ENCODE measurements at regions not wholly inside any gene's neighbourhood (a gene's known extent, or its start where the extent isn't known, plus 50 kb on each side); places are given as distances from the start of the nearest gene placed in this dataset.

DNA sequence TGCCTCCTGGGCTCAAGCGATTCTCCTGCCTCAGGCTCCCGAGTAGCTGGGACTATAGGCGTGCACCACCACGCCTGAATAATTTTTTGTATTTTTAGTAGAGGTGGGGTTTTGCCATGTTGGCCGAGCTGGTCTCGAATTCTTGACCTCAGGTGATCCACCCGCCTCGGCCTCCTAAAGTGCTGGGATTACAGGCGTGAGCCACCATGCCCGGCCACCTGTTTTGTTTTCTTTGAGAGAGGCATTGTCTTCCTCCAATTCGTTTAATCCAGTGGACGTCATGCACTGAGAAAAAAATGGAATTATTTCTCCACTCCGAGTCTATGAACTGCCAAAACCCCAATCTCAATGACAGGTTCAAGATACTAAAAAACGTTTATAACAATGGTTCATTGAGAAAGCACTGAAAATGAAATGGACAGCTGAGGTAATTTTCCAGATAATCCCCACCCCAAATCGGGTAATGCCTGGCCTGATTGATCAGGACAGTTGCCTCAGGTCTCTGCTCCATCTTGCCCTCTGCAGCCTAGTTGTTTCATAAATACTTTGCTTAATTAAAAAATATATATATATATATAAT, 132.7 kb upstream of the PARP11 start:
- no peak for ATAC-seq
- no peak for FAIRE-seq
- no peaks in the 10 kb centered on the region for H3K4me1 ChIP-seq (ENCODE audit: control insufficient read depth, insufficient read depth, low read length)
- no peak overlapping the region for H3K27ac ChIP-seq (ENCODE audit: control insufficient read depth, insufficient read depth)
- intact Hi-C loops (cut with micrococcal nuclease; ENCODE audit: unreplicated experiment) (no loop called here), in situ Hi-C loops (cut with MboI) (no loop called here)
- ChIA-PET POLR2A (interaction anchor here (0.6 kb wide), 1 partner anchor 266 kb away, joined by 3 read pairs; no protein-coding TSS in a partner anchor), RAD21 (ENCODE audit: unreplicated experiment) (interaction anchor here (1.1 kb wide), 1 partner anchor 121 kb away, joined by 3 read pairs; no protein-coding TSS in a partner anchor), SMC1A (ENCODE audit: uncharacterized antibody, unreplicated experiment) (interaction anchor here (1.7 kb wide), 2 partner anchors 9 to 12 kb away, joined by 3 to 7 read pairs; no protein-coding TSS in a partner anchor), CTCF (interaction anchor here (0.7 to 1.8 kb wide), 5 partner anchors 10 to 415 kb away, joined by 3 to 6 read pairs (median 4); no protein-coding TSS in a partner anchor)
- BruUV-seq (replicated peaks), result no TSS peak
- H3K9ac ChIP-seq (ENCODE audit: control insufficient read depth, insufficient read depth, low read length), result no peak overlapping the region
- H3K9me3 ChIP-seq (replicated peaks; ENCODE audit: control insufficient read depth, insufficient read depth, low read length), result no peaks in the 10 kb centered on the region; the same call in 1 of the 3 replicates
- no peak overlapping the region for H2AFZ ChIP-seq (ENCODE audit: control insufficient read depth, low read depth, low read length)
- H3K79me2 ChIP-seq (ENCODE audit: control insufficient read depth, insufficient read depth, low read length), result no peaks in the 10 kb centered on the region
- no peak overlapping the region for H3K4me2 ChIP-seq (ENCODE audit: control insufficient read depth, insufficient read depth)
- H3K36me3 ChIP-seq (ENCODE audit: control insufficient read depth in 2 of 2, insufficient read depth in 2 of 2, low read length in 1 of 2), result no peaks in the 10 kb centered on the region
- no peak for DNase-seq (ENCODE audit: low read depth, low spot score)
- H3K27me3 ChIP-seq (replicated peaks in 1 of 2; ENCODE audit: control insufficient read depth in 2 of 2, insufficient read depth in 2 of 2, low read length in 1 of 2), result peaks cover 0 to 11% of the 10 kb centered on the region in 2 experiments; a peak in 3 of 4 replicates
- no peak overlapping the region for H3K4me3 ChIP-seq
- no peaks in the 10 kb centered on the region for H4K20me1 ChIP-seq (ENCODE audit: control insufficient read depth, insufficient read depth)
- 50% methylated on average over 15 of the region's 15 CpGs for WGBS (ENCODE audit: insufficient coverage, insufficient replicate concordance, low lambda C conversion rate, missing lambda C conversion rate)
- TF ChIP-seq BCL11A (IDR thresholded peaks at IDR 0.05; ENCODE audit: low read depth, low read length), result no peak
- TF ChIP-seq, protein P1, sequence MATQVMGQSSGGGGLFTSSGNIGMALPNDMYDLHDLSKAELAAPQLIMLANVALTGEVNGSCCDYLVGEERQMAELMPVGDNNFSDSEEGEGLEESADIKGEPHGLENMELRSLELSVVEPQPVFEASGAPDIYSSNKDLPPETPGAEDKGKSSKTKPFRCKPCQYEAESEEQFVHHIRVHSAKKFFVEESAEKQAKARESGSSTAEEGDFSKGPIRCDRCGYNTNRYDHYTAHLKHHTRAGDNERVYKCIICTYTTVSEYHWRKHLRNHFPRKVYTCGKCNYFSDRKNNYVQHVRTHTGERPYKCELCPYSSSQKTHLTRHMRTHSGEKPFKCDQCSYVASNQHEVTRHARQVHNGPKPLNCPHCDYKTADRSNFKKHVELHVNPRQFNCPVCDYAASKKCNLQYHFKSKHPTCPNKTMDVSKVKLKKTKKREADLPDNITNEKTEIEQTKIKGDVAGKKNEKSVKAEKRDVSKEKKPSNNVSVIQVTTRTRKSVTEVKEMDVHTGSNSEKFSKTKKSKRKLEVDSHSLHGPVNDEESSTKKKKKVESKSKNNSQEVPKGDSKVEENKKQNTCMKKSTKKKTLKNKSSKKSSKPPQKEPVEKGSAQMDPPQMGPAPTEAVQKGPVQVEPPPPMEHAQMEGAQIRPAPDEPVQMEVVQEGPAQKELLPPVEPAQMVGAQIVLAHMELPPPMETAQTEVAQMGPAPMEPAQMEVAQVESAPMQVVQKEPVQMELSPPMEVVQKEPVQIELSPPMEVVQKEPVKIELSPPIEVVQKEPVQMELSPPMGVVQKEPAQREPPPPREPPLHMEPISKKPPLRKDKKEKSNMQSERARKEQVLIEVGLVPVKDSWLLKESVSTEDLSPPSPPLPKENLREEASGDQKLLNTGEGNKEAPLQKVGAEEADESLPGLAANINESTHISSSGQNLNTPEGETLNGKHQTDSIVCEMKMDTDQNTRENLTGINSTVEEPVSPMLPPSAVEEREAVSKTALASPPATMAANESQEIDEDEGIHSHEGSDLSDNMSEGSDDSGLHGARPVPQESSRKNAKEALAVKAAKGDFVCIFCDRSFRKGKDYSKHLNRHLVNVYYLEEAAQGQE (IDR thresholded peaks at IDR 0.05; ENCODE audit: low read depth, low read length), result no peak
- TF ChIP-seq, protein P2, sequence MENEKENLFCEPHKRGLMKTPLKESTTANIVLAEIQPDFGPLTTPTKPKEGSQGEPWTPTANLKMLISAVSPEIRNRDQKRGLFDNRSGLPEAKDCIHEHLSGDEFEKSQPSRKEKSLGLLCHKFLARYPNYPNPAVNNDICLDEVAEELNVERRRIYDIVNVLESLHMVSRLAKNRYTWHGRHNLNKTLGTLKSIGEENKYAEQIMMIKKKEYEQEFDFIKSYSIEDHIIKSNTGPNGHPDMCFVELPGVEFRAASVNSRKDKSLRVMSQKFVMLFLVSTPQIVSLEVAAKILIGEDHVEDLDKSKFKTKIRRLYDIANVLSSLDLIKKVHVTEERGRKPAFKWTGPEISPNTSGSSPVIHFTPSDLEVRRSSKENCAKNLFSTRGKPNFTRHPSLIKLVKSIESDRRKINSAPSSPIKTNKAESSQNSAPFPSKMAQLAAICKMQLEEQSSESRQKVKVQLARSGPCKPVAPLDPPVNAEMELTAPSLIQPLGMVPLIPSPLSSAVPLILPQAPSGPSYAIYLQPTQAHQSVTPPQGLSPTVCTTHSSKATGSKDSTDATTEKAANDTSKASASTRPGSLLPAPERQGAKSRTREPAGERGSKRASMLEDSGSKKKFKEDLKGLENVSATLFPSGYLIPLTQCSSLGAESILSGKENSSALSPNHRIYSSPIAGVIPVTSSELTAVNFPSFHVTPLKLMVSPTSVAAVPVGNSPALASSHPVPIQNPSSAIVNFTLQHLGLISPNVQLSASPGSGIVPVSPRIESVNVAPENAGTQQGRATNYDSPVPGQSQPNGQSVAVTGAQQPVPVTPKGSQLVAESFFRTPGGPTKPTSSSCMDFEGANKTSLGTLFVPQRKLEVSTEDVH (IDR thresholded peaks at IDR 0.05; ENCODE audit: low read depth, partially characterized antibody), result no peak
- no peak for TF ChIP-seq CBFB (IDR thresholded peaks at IDR 0.05; ENCODE audit: low read depth)
- no peak for TF ChIP-seq PAX5 (IDR thresholded peaks at IDR 0.05; ENCODE audit: borderline replicate concordance, low read depth, low read length)
- no peak for TF ChIP-seq ZNF24 (IDR thresholded peaks at IDR 0.05)
- TF ChIP-seq POU2F2 (IDR thresholded peaks at IDR 0.05; ENCODE audit: borderline replicate concordance, low read depth, low read length), result no peak
- TF ChIP-seq, protein P3, sequence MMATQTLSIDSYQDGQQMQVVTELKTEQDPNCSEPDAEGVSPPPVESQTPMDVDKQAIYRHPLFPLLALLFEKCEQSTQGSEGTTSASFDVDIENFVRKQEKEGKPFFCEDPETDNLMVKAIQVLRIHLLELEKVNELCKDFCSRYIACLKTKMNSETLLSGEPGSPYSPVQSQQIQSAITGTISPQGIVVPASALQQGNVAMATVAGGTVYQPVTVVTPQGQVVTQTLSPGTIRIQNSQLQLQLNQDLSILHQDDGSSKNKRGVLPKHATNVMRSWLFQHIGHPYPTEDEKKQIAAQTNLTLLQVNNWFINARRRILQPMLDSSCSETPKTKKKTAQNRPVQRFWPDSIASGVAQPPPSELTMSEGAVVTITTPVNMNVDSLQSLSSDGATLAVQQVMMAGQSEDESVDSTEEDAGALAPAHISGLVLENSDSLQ (IDR thresholded peaks at IDR 0.05), result no peak
- TF ChIP-seq, protein P4, sequence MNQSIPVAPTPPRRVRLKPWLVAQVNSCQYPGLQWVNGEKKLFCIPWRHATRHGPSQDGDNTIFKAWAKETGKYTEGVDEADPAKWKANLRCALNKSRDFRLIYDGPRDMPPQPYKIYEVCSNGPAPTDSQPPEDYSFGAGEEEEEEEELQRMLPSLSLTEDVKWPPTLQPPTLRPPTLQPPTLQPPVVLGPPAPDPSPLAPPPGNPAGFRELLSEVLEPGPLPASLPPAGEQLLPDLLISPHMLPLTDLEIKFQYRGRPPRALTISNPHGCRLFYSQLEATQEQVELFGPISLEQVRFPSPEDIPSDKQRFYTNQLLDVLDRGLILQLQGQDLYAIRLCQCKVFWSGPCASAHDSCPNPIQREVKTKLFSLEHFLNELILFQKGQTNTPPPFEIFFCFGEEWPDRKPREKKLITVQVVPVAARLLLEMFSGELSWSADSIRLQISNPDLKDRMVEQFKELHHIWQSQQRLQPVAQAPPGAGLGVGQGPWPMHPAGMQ (IDR thresholded peaks at IDR 0.05; ENCODE audit: borderline replicate concordance), result no peak
- TF ChIP-seq RCOR1 (conservative IDR thresholded peaks at IDR 0.05; ENCODE audit: low read depth, low read length), result no peak
- TF ChIP-seq SIN3A (IDR thresholded peaks at IDR 0.05; ENCODE audit: low read depth, low read length), result no peak
- no peak for TF ChIP-seq NFXL1 (IDR thresholded peaks at IDR 0.05; ENCODE audit: borderline replicate concordance)
- no peak for TF ChIP-seq ASH2L (IDR thresholded peaks at IDR 0.05; ENCODE audit: borderline replicate concordance, low read depth)
- no peak for TF ChIP-seq SMAD5 (IDR thresholded peaks at IDR 0.05; ENCODE audit: low read depth)
